ENCODE measurements at regions not wholly inside any gene's neighbourhood (a gene's known extent, or its start where the extent isn't known, plus 50 kb on each side); places are given as distances from the start of the nearest gene placed in this dataset.

- H4K20me1 ChIP-seq (ENCODE audit: insufficient read depth, low read length) = no peaks in the 10 kb centered on the region
- CTCF ChIA-PET = interaction anchor here (0.5 kb wide), 1 partner anchor 193 kb away, joined by 3 read pairs; no protein-coding TSS in a partner anchor
- intact Hi-C loops (cut with micrococcal nuclease) (no loop called here), dilution Hi-C loops (cut with HindIII; ENCODE audit: low sequenced_read_pairs, unreplicated experiment) (no loop called here), in situ Hi-C loops (cut with MboI; ENCODE audit: low sequenced_read_pairs) (loop anchor here (10.0 kb wide), 1 partner anchor 106 kb away; no protein-coding TSS in a partner anchor)
- peak overlapping the region in 1 of 2 experiments; percentile 76; a peak in 2 of 4 replicates for H4K8ac ChIP-seq (ENCODE audit: low read depth in 2 of 2, low read length in 2 of 2)
- peaks cover 6% of the 10 kb centered on the region; the same call in 1 of the 2 replicates for H3K9me1 ChIP-seq (ENCODE audit: insufficient read depth, low read length)
- peak overlapping the region; percentile 54 for H3K4ac ChIP-seq (ENCODE audit: low read depth, low read length)
- H2BK120ac ChIP-seq (ENCODE audit: low read depth, low read length) = peak overlapping the region; percentile 86
- H2BK5ac ChIP-seq (ENCODE audit: low read depth, low read length, poor library complexity, severe bottlenecking) = peak overlapping the region; percentile 78
- H3K23ac ChIP-seq (ENCODE audit: low read depth, low read length) = peak overlapping the region; percentile 33; the same call in 1 of the 2 replicates
- 0 out of 4 replicates have a peak, but pooled peaks cover 0 to 6% of the 10 kb centered on the region in 2 experiments for H3K79me1 ChIP-seq (ENCODE audit: low read depth in 1 of 2, low read length in 2 of 2)
- peak overlapping the region; percentile 85 for H2BK20ac ChIP-seq (ENCODE audit: low read depth, low read length)
- no peak overlapping the region for H3K4me3 ChIP-seq (ENCODE audit: insufficient read depth, low read depth, low read length)
- no CpG with 5 or more reads among the region's 1 CpG for WGBS, 2 experiments (ENCODE audit: extremely low coverage in 2 of 2, insufficient read length in 1 of 2)
- peak overlapping the region; percentile 67 for H3K14ac ChIP-seq (replicated peaks; ENCODE audit: low read depth, low read length)
- no peak overlapping the region for H3K9ac ChIP-seq (ENCODE audit: low read depth, low read length)
- POLR2A ChIA-PET (ENCODE audit: unreplicated experiment) = no interaction called here
- H3K4me1 ChIP-seq (ENCODE audit: control insufficient read depth, insufficient read depth, low read length) = peaks cover 2% of the 10 kb centered on the region; the same call in 1 of the 2 replicates
- H3K4me2 ChIP-seq (ENCODE audit: low read depth, low read length) = peak overlapping the region; percentile 7; the same call in 1 of the 2 replicates
- H2AK9ac ChIP-seq (replicated peaks; ENCODE audit: low read depth, low read length, poor library complexity) = peak overlapping the region; percentile 66
- BruUV-seq (replicated peaks) = no TSS peak
- no peaks in the 10 kb centered on the region for H3K36me3 ChIP-seq (ENCODE audit: control insufficient read depth, insufficient read depth, low read length)
- H3K18ac ChIP-seq (ENCODE audit: low read depth, low read length) = peak overlapping the region; percentile 68
- peak overlapping the region; percentile 78; the same call in 2 of the 3 replicates for H2BK15ac ChIP-seq (ENCODE audit: low read depth, low read length)
- peak overlapping the region; percentile 66; the same call in 1 of the 2 replicates for H4K5ac ChIP-seq (ENCODE audit: low read depth, low read length)
- no peaks in the 10 kb centered on the region for H3K9me3 ChIP-seq (ENCODE audit: control insufficient read depth, insufficient read depth, low read length)
- H2AFZ ChIP-seq (replicated peaks; ENCODE audit: low read length, poor library complexity) = peak overlapping the region; percentile 58
- peak; percentile 58 for DNase-seq
- ATAC-seq (ENCODE audit: low read depth) = peak; percentile 71
- no peak overlapping the region for H3K56ac ChIP-seq (ENCODE audit: extremely low read depth, insufficient read depth, low read length)
- peak overlapping the region; percentile 79 for H2AK5ac ChIP-seq (ENCODE audit: low read depth, low read length)
- H3K27me3 ChIP-seq (ENCODE audit: control insufficient read depth, insufficient read depth, low read length) = no peaks in the 10 kb centered on the region
- H4K91ac ChIP-seq (ENCODE audit: insufficient read depth, low read depth, low read length) = peak overlapping the region; percentile 63; the same call in 1 of the 2 replicates
- TF ChIP-seq RFX5 (IDR thresholded peaks at IDR 0.05; ENCODE audit: low read depth, low read length) (no peak), SMC3 (IDR thresholded peaks at IDR 0.05; ENCODE audit: low read depth, low read length) (no peak), FOS (IDR thresholded peaks at IDR 0.05; ENCODE audit: low read depth, low read length) (no peak), RCOR1 (IDR thresholded peaks at IDR 0.05; ENCODE audit: insufficient replicate concordance, low read length) (no peak), BHLHE40 (IDR thresholded peaks at IDR 0.05; ENCODE audit: low read depth, low read length) (no peak), MAZ (IDR thresholded peaks at IDR 0.05; ENCODE audit: borderline replicate concordance, low read depth, low read length) (no peak), NFE2L2 (IDR thresholded peaks at IDR 0.05; ENCODE audit: low read depth, low read length) (no peak), POLR2A (IDR thresholded peaks at IDR 0.05; ENCODE audit: low read depth, low read length) (no peak), MXI1 (IDR thresholded peaks at IDR 0.05; ENCODE audit: borderline replicate concordance, low read depth, low read length) (no peak), CHD1 (IDR thresholded peaks at IDR 0.05; ENCODE audit: low read depth, low read length) (no peak), RAD21 (IDR thresholded peaks at IDR 0.05; ENCODE audit: low read length) (no peak), USF2 (IDR thresholded peaks at IDR 0.05; ENCODE audit: low read depth, low read length) (no peak)
- TF ChIP-seq, protein P1, sequence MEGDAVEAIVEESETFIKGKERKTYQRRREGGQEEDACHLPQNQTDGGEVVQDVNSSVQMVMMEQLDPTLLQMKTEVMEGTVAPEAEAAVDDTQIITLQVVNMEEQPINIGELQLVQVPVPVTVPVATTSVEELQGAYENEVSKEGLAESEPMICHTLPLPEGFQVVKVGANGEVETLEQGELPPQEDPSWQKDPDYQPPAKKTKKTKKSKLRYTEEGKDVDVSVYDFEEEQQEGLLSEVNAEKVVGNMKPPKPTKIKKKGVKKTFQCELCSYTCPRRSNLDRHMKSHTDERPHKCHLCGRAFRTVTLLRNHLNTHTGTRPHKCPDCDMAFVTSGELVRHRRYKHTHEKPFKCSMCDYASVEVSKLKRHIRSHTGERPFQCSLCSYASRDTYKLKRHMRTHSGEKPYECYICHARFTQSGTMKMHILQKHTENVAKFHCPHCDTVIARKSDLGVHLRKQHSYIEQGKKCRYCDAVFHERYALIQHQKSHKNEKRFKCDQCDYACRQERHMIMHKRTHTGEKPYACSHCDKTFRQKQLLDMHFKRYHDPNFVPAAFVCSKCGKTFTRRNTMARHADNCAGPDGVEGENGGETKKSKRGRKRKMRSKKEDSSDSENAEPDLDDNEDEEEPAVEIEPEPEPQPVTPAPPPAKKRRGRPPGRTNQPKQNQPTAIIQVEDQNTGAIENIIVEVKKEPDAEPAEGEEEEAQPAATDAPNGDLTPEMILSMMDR (conservative IDR thresholded peaks at IDR 0.05; ENCODE audit: low read depth, low read length) = no peak
- H3K27ac ChIP-seq (ENCODE audit: insufficient read depth, low read length) = 0 out of 2 replicates have a peak overlapping the region, but pooled peaks have one; percentile 15
These were observed 118.9 kb upstream of the COL5A2 start for GRCh38 chr2:189298481-189298880.

Measured in IMR-90 (cell line).